Natural killer cell (primary cell): ENCODE measurements at regions not wholly inside any gene's neighbourhood (a gene's known extent, or its start where the extent isn't known, plus 50 kb on each side); places are given as distances from the start of the nearest gene placed in this dataset.

Experiments used
- ATAC-seq, 3 donors: fragments of 150-1000 bp in 2 of 3; fragments of 200-7000 bp in 1 of 3; cut with Tn5 transposase; 1 replicate in 1 of 3; 2 replicates in 2 of 3; pipeline ENCODE4 v1.10.0; 2021; ENCODE audit warnings: mild to moderate bottlenecking in 2 of 3, moderate library complexity in 2 of 3
- DNase-seq, 2 donors: peaks; one replicate each; pipeline versions ENCODE4 v3.0.0 to v3.0.0-alpha.2; 2013 to 2021; ENCODE audit warnings: mixed read lengths in 1 of 2
- H3K27ac ChIP-seq: one replicate; pipeline ENCODE4 v1.5.1; 2013; ENCODE audit warnings: mild to moderate bottlenecking, low read length
- H3K27me3 ChIP-seq: one replicate; pipeline ENCODE4 v1.6.1; 2013; ENCODE audit warnings: low read length; ENCODE audit not compliant: control insufficient read depth, insufficient read depth
- H3K36me3 ChIP-seq: one replicate; pipeline ENCODE4 v1.6.1; 2013; ENCODE audit warnings: low read length; ENCODE audit not compliant: control insufficient read depth, insufficient read depth
- H3K4me1 ChIP-seq: one replicate; pipeline ENCODE4 v1.6.1; 2013; ENCODE audit warnings: low read length; ENCODE audit not compliant: control insufficient read depth, insufficient read depth
- H3K4me3 ChIP-seq: one replicate; pipeline ENCODE4 v1.5.1; 2013; ENCODE audit warnings: low read length
- H3K9me3 ChIP-seq: one replicate; pipeline ENCODE4 v1.6.1; 2013; ENCODE audit warnings: low read length; ENCODE audit not compliant: control insufficient read depth, insufficient read depth
- H3K27ac Mint-ChIP-seq, 2 donors: one replicate each; pipeline ENCODE4 v1.8.0; 2022; ENCODE audit warnings: mild to moderate bottlenecking in 2 of 2, mixed read lengths in 2 of 2, moderate library complexity in 1 of 2
- H3K27me3 Mint-ChIP-seq, 2 donors: one replicate each; pipeline ENCODE4 v1.8.0; 2022; ENCODE audit warnings: low read depth in 2 of 2, mixed read lengths in 2 of 2
- H3K36me3 Mint-ChIP-seq: one replicate; pipeline ENCODE4 v1.8.0; 2022; ENCODE audit warnings: mixed read lengths
- H3K4me1 Mint-ChIP-seq, 2 donors: one replicate each; pipeline ENCODE4 v1.8.0; 2022; ENCODE audit warnings: mixed read lengths in 2 of 2
- H3K4me3 Mint-ChIP-seq: one replicate; pipeline ENCODE4 v1.8.0; 2022; ENCODE audit warnings: mild to moderate bottlenecking, moderate library complexity, mixed read lengths
- H3K9me3 Mint-ChIP-seq, 2 donors: one replicate each; pipeline ENCODE4 v1.8.0; 2022; ENCODE audit warnings: mixed read lengths in 2 of 2
- CTCF ChIP-seq: fragments of 200-600 bp; IDR thresholded peaks from one replicate; pipeline ENCODE4 v1.8.0; 2022; ENCODE audit warnings: antibody characterized with exemption
- WGBS: methylation state at CpG from one replicate; pipeline ENCODE4 v1.1.7; 2013; ENCODE audit warnings: missing lambda C conversion rate; ENCODE audit not compliant: insufficient coverage; 5-methylcytosine and 5-hydroxymethylcytosine counted together
- intact Hi-C: fragments of 100-400 bp; cut with micrococcal nuclease; formaldehyde crosslinking; loops from one replicate; pipeline ENCODE4 v1.14.2; 2022

- Mint-ChIP-seq H3K9me3 (peaks cover 5% of the 10 kb centered on the region in 2 donors), H3K27me3 (no peaks in the 10 kb centered on the region), H3K36me3 (no peaks in the 10 kb centered on the region), H3K4me1 (no peaks in the 10 kb centered on the region), H3K27ac (no peak overlapping the region), H3K4me3 (no peak overlapping the region)
- intact Hi-C loops: no loop called here
- no peak for TF ChIP-seq CTCF
- Histone ChIP-seq H3K4me1 (no peaks in the 10 kb centered on the region), H3K4me3 (no peak overlapping the region), H3K36me3 (no peaks in the 10 kb centered on the region), H3K27me3 (no peaks in the 10 kb centered on the region), H3K9me3 (no peaks in the 10 kb centered on the region), H3K27ac (no peak overlapping the region)
- 62% methylated on average over 2 of the region's 3 CpGs for WGBS
- DNase-seq: no peak
- no peak for ATAC-seq
These were observed 184.8 kb upstream of the FUT9 start for GRCh38 chr6:95830859-95831557.

- Histone ChIP-seq H3K27ac (no peak overlapping the region), H3K9me3 (no peaks in the 10 kb centered on the region), H3K27me3 (no peaks in the 10 kb centered on the region), H3K36me3 (no peaks in the 10 kb centered on the region), H3K4me3 (no peak overlapping the region), H3K4me1 (no peaks in the 10 kb centered on the region)
- Mint-ChIP-seq H3K36me3 (no peaks in the 10 kb centered on the region), H3K4me1 (no peaks in the 10 kb centered on the region), H3K27ac (no peak overlapping the region), H3K9me3 (peaks cover 0 to 6% of the 10 kb centered on the region in 2 donors), H3K27me3 (no peaks in the 10 kb centered on the region), H3K4me3 (no peak overlapping the region)
- intact Hi-C loops: no loop called here
- ATAC-seq: no peak
- TF ChIP-seq CTCF: no peak
- no peak for DNase-seq
These were observed 177.9 kb upstream of the FUT9 start for GRCh38 chr6:95837890-95838289.

GRCh38 chr6:95841560-95841959 is 174.2 kb upstream of the FUT9 start:
- Histone ChIP-seq H3K4me1 (no peaks in the 10 kb centered on the region), H3K27me3 (no peaks in the 10 kb centered on the region), H3K9me3 (no peaks in the 10 kb centered on the region), H3K36me3 (no peaks in the 10 kb centered on the region), H3K4me3 (no peak overlapping the region), H3K27ac (no peak overlapping the region)
- no peak for DNase-seq
- Mint-ChIP-seq H3K27ac (no peak overlapping the region), H3K4me3 (no peak overlapping the region), H3K4me1 (no peaks in the 10 kb centered on the region), H3K27me3 (no peaks in the 10 kb centered on the region), H3K9me3 (peaks cover 0 to 4% of the 10 kb centered on the region in 2 donors), H3K36me3 (no peaks in the 10 kb centered on the region)
- no peak for ATAC-seq
- no peak for TF ChIP-seq CTCF
- intact Hi-C loops: no loop called here

- Histone ChIP-seq H3K36me3 (no peaks in the 10 kb centered on the region), H3K27me3 (no peaks in the 10 kb centered on the region), H3K27ac (no peak overlapping the region), H3K9me3 (no peaks in the 10 kb centered on the region), H3K4me3 (no peak overlapping the region), H3K4me1 (no peaks in the 10 kb centered on the region)
- no peaks in the 10 kb centered on the region for H3K36me3 Mint-ChIP-seq
- no peak for DNase-seq
- WGBS: 77% methylated on average over 2 of the region's 2 CpGs
- H3K4me1 Mint-ChIP-seq: no peaks in the 10 kb centered on the region
- peaks cover 3% of the 10 kb centered on the region in 2 donors for H3K9me3 Mint-ChIP-seq
- H3K27me3 Mint-ChIP-seq: no peaks in the 10 kb centered on the region
- intact Hi-C loops: no loop called here
- no peak for TF ChIP-seq CTCF
- H3K4me3 Mint-ChIP-seq: no peak overlapping the region
- H3K27ac Mint-ChIP-seq: no peak overlapping the region
- no peak for ATAC-seq
These were observed 169.1 kb upstream of the FUT9 start for GRCh38 chr6:95846652-95847051.
